ENCODE measurements at regions not wholly inside any gene's neighbourhood (a gene's known extent, or its start where the extent isn't known, plus 50 kb on each side); places are given as distances from the start of the nearest gene placed in this dataset.

- DNase-seq (ENCODE audit: low spot score): no peak
- TF ChIP-seq CTCF (IDR thresholded peaks at IDR 0.05): no peak
- no peak for ATAC-seq (ENCODE audit: low FRiP score)
Measured at GRCh38 chr6:139944131-139944530, 569.7 kb upstream of the CITED2 start.

- no peak for ATAC-seq (ENCODE audit: low FRiP score)
- DNase-seq (ENCODE audit: low spot score): no peak
- no peak for TF ChIP-seq CTCF (IDR thresholded peaks at IDR 0.05)
Measured at GRCh38 chr6:139943391-139943790, 568.9 kb upstream of the CITED2 start.

GRCh38 chr6:139942331-139942730, 567.9 kb upstream of the CITED2 start:
- ATAC-seq (ENCODE audit: low FRiP score) (no peak), DNase-seq (ENCODE audit: low spot score) (no peak)
- no peak for TF ChIP-seq CTCF (IDR thresholded peaks at IDR 0.05)

GRCh38 chr6:139941826-139942225, 567.4 kb upstream of the CITED2 start:
- ATAC-seq (ENCODE audit: low FRiP score) (no peak), DNase-seq (ENCODE audit: low spot score) (no peak)
- TF ChIP-seq CTCF (IDR thresholded peaks at IDR 0.05): no peak

GRCh38 chr6:139940741-139941729, 566.6 kb upstream of the CITED2 start:
- DNase-seq (ENCODE audit: low spot score) (no peak), ATAC-seq (ENCODE audit: low FRiP score) (no peak)
- no peak for TF ChIP-seq CTCF (IDR thresholded peaks at IDR 0.05)

GRCh38 chr6:139939189-139939979, 564.9 kb upstream of the CITED2 start:
- no peak for TF ChIP-seq CTCF (IDR thresholded peaks at IDR 0.05)
- ATAC-seq (ENCODE audit: low FRiP score): no peak

More at GRCh38 chr6:139939189-139939979, 564.9 kb upstream of the CITED2 start:
- no peak for DNase-seq (ENCODE audit: low spot score)
